H9 (cell line): ENCODE measurements at regions not wholly inside any gene's neighbourhood (a gene's known extent, or its start where the extent isn't known, plus 50 kb on each side); places are given as distances from the start of the nearest gene placed in this dataset.

Experiments
- DNase-seq: peaks from one replicate; pipeline ENCODE4 v3.0.0-alpha.2; 2017
- H2AFZ ChIP-seq: one replicate; pipeline ENCODE4 v1.6.1; 2013; ENCODE audit warnings: mild to moderate bottlenecking, low read length, control low read depth, moderate library complexity
- H2AK5ac ChIP-seq: 2 replicates; pipeline ENCODE4 v1.6.1; 2013; ENCODE audit warnings: low read length, control low read depth, mixed read lengths; ENCODE audit not compliant: insufficient read length
- H2BK120ac ChIP-seq: one replicate; pipeline ENCODE4 v1.6.1; 2013; ENCODE audit warnings: low read depth, mild to moderate bottlenecking, low read length, control low read depth, inconsistent platforms; ENCODE audit not compliant: poor library complexity, severe bottlenecking
- H2BK12ac ChIP-seq: 2 replicates; pipeline ENCODE4 v1.6.1; 2013; ENCODE audit warnings: low read length, control low read depth, mixed read lengths, low read depth; ENCODE audit not compliant: insufficient read length
- H2BK15ac ChIP-seq: 2 replicates; pipeline ENCODE4 v1.6.1; 2013; ENCODE audit warnings: low read depth, low read length, control low read depth
- H2BK20ac ChIP-seq: one replicate; pipeline ENCODE4 v1.6.1; 2013; ENCODE audit warnings: low read depth, mild to moderate bottlenecking, low read length, control low read depth, inconsistent platforms; ENCODE audit not compliant: poor library complexity, severe bottlenecking
- H2BK5ac ChIP-seq: 2 replicates; pipeline ENCODE4 v1.6.1; 2013; ENCODE audit warnings: low read length, control low read depth, mixed read lengths; ENCODE audit not compliant: insufficient read length
- H3K14ac ChIP-seq: 2 replicates; pipeline ENCODE4 v1.6.1; 2013; ENCODE audit warnings: low read length, control low read depth; ENCODE audit not compliant: insufficient read depth
- H3K18ac ChIP-seq: 2 replicates; pipeline ENCODE4 v1.6.1; 2013; ENCODE audit warnings: low read depth, mild to moderate bottlenecking, mixed read lengths, low read length, control low read depth; ENCODE audit not compliant: insufficient read length
- H3K23ac ChIP-seq: 2 replicates; pipeline ENCODE4 v1.6.1; 2013; ENCODE audit warnings: low read length, control low read depth, mixed read lengths, low read depth; ENCODE audit not compliant: insufficient read length
- H3K23me2 ChIP-seq: 2 replicates; pipeline ENCODE4 v1.6.1; 2013; ENCODE audit warnings: low read depth, mild to moderate bottlenecking, mixed read lengths, low read length, control low read depth; ENCODE audit not compliant: insufficient read length, poor library complexity, severe bottlenecking
- H3K27ac ChIP-seq: 2 replicates; pipeline ENCODE4 v1.5.1; 2013; ENCODE audit warnings: low read length, control low read depth, mixed read lengths, low read depth; ENCODE audit not compliant: insufficient read length
- H3K27me3 ChIP-seq: 2 replicates; pipeline ENCODE4 v1.6.1; 2013; ENCODE audit warnings: low read length, control low read depth, inconsistent platforms; ENCODE audit not compliant: insufficient read depth
- H3K4ac ChIP-seq: 2 replicates; pipeline ENCODE4 v1.6.1; 2013; ENCODE audit warnings: low read depth, mild to moderate bottlenecking, control low read depth, inconsistent platforms, low read length, moderate library complexity
- H3K4me1 ChIP-seq: 2 replicates; pipeline ENCODE4 v1.6.1; 2013; ENCODE audit warnings: low read length, control low read depth, inconsistent platforms; ENCODE audit not compliant: insufficient read depth
- H3K4me2 ChIP-seq: 2 replicates; pipeline ENCODE4 v1.6.1; 2013; ENCODE audit warnings: low read length, control low read depth, mixed read lengths; ENCODE audit not compliant: insufficient read length, insufficient read depth
- H3K56ac ChIP-seq: 2 replicates; pipeline ENCODE4 v1.6.1; 2013; ENCODE audit warnings: low read depth, mild to moderate bottlenecking, mixed read lengths, low read length, control low read depth; ENCODE audit not compliant: insufficient read length
- H3K79me1 ChIP-seq: 2 replicates; pipeline ENCODE4 v1.6.1; 2013; ENCODE audit warnings: low read depth, mild to moderate bottlenecking, moderate library complexity, low read length, control low read depth, inconsistent platforms; ENCODE audit not compliant: insufficient read depth, poor library complexity, severe bottlenecking
- H3K79me2 ChIP-seq: 2 replicates; pipeline ENCODE4 v1.6.1; 2013; ENCODE audit warnings: low read length, control low read depth, inconsistent platforms; ENCODE audit not compliant: insufficient read depth
- H3K9ac ChIP-seq: 2 replicates; pipeline ENCODE4 v1.6.1; 2013; ENCODE audit warnings: low read length, control low read depth, mixed read lengths; ENCODE audit not compliant: insufficient read length; ENCODE audit errors: extremely low read depth
- H3K9me3 ChIP-seq: one replicate; pipeline ENCODE4 v1.6.1; 2013; ENCODE audit warnings: low read depth, low read length, inconsistent platforms; ENCODE audit not compliant: control insufficient read depth
- H3T11ph ChIP-seq: one replicate; pipeline ENCODE4 v1.6.1; 2013; ENCODE audit warnings: mild to moderate bottlenecking, low read length, control low read depth, inconsistent platforms
- H4K20me1 ChIP-seq: one replicate; pipeline ENCODE4 v1.6.1; 2013; ENCODE audit not compliant: control insufficient read depth, insufficient read length, insufficient read depth
- H4K5ac ChIP-seq: 2 replicates; pipeline ENCODE4 v1.6.1; 2013; ENCODE audit warnings: low read depth, mild to moderate bottlenecking, mixed read lengths, low read length, control low read depth; ENCODE audit not compliant: insufficient read length
- H4K8ac ChIP-seq: replicated peaks from 2 replicates; pipeline ENCODE4 v1.6.1; 2013; ENCODE audit warnings: low read length, control low read depth, mixed read lengths, low read depth; ENCODE audit not compliant: insufficient read length
- H4K91ac ChIP-seq: 2 replicates; pipeline ENCODE4 v1.6.1; 2013; ENCODE audit warnings: low read depth, mild to moderate bottlenecking, moderate library complexity, mixed read lengths, low read length, control low read depth; ENCODE audit not compliant: insufficient read length
- H3K27ac Mint-ChIP-seq, 3 experiments: 2 replicates in 2 of 3; 3 replicates in 1 of 3; pipeline ENCODE4 v1.8.0; 2020 to 2021; ENCODE audit warnings: mixed read lengths in 3 of 3, mild to moderate bottlenecking in 1 of 3, moderate library complexity in 1 of 3
- H3K27me3 Mint-ChIP-seq: 2 replicates; pipeline ENCODE4 v1.8.0; 2021; ENCODE audit warnings: low read depth, mild to moderate bottlenecking, moderate library complexity, mixed read lengths
- H3K36me3 Mint-ChIP-seq, 3 experiments: 2 replicates in 2 of 3; 3 replicates in 1 of 3; pipeline ENCODE4 v1.8.0; 2020 to 2021; ENCODE audit warnings: low read depth in 3 of 3, mixed read lengths in 3 of 3; ENCODE audit not compliant: insufficient read depth in 1 of 3
- H3K4me1 Mint-ChIP-seq, 2 experiments: 2 replicates each; pipeline ENCODE4 v1.8.0; 2020; ENCODE audit warnings: mixed read lengths in 2 of 2
- H3K4me3 Mint-ChIP-seq, 2 experiments: 2 replicates in 1 of 2; 3 replicates in 1 of 2; pipeline ENCODE4 v1.8.0; 2020 to 2021; ENCODE audit warnings: mild to moderate bottlenecking in 2 of 2, mixed read lengths in 2 of 2, moderate library complexity in 1 of 2
- H3K9me3 Mint-ChIP-seq, 2 experiments: 2 replicates in 1 of 2; 3 replicates in 1 of 2; pipeline ENCODE4 v1.8.0; 2020; ENCODE audit warnings: mild to moderate bottlenecking in 2 of 2, mixed read lengths in 2 of 2, moderate library complexity in 1 of 2
- CTCF ChIP-seq: fragments of 200-600 bp; sonication (generic); conservative IDR thresholded peaks from 3 replicates; pipeline ENCODE4 v1.8.0; 2021; ENCODE audit warnings: antibody characterized with exemption, mild to moderate bottlenecking
- WGBS: extraction: QIAGEN DNeasy Blood & Tissue Kit; methylation state at CpG from one replicate; pipeline ENCODE4 v1.1.7; 2013; ENCODE audit warnings: missing lambda C conversion rate, low lambda C conversion rate, mixed read lengths; ENCODE audit not compliant: insufficient read length; ENCODE audit errors: extremely low coverage; 5-methylcytosine and 5-hydroxymethylcytosine counted together

- Mint-ChIP-seq H3K4me1 (peaks cover 0 to 4% of the 10 kb centered on the region in 2 experiments; a peak in 2 of 4 replicates), H3K27me3 (peaks cover 1% of the 10 kb centered on the region; the same call in 1 of the 2 replicates), H3K9me3 (no peaks in the 10 kb centered on the region), H3K36me3 (no peaks in the 10 kb centered on the region), H3K4me3 (no peak overlapping the region), H3K27ac (no peak overlapping the region)
- Histone ChIP-seq H2BK12ac (no peak overlapping the region), H3K79me2 (no peaks in the 10 kb centered on the region), H4K5ac (no peak overlapping the region), H3K4ac (no peak overlapping the region), H4K8ac (no peak overlapping the region), H3K9ac (no peak overlapping the region), H3K23me2 (no peaks in the 10 kb centered on the region), H3K4me1 (no peaks in the 10 kb centered on the region), H2BK120ac (no peak overlapping the region), H3K14ac (no peak overlapping the region), H2BK15ac (no peak overlapping the region), H3K18ac (no peak overlapping the region), H3K4me2 (no peak overlapping the region), H3K9me3 (no peaks in the 10 kb centered on the region), H2BK5ac (no peak overlapping the region), H3K79me1 (no peaks in the 10 kb centered on the region), H2AK5ac (no peak overlapping the region), H2BK20ac (no peak overlapping the region), H4K20me1 (no peaks in the 10 kb centered on the region), H3K23ac (no peak overlapping the region), H4K91ac (no peak overlapping the region), H3T11ph (no peak overlapping the region), H3K27ac (no peak overlapping the region), H3K56ac (no peak overlapping the region), H3K27me3 (no peaks in the 10 kb centered on the region), H2AFZ (no peak overlapping the region)
- no CpG with 5 or more reads among the region's 2 CpGs for WGBS
- TF ChIP-seq CTCF, result no peak
- DNase-seq, result no peak
Measured at GRCh38 chr2:18650221-18650620, 60.9 kb upstream of the NT5C1B start.
